Mesenchymal stem cell (in vitro differentiated cells and primary cell): ENCODE measurements at regions not wholly inside any gene's neighbourhood (a gene's known extent, or its start where the extent isn't known, plus 50 kb on each side); places are given as distances from the start of the nearest gene placed in this dataset.

Experiments
- DNase-seq: peaks from one replicate; pipeline ENCODE4 v3.0.0-alpha.2; 2013
- H2AFZ ChIP-seq: one replicate; pipeline ENCODE4 v1.6.1; 2013; ENCODE audit warnings: low read depth, mild to moderate bottlenecking, control low read depth, inconsistent platforms, low read length, moderate library complexity
- H2AK5ac ChIP-seq: 2 replicates; pipeline ENCODE4 v1.6.1; 2013; ENCODE audit warnings: low read length, moderate library complexity, mild to moderate bottlenecking, inconsistent platforms; ENCODE audit not compliant: severe bottlenecking
- H2BK120ac ChIP-seq: one replicate; pipeline ENCODE4 v1.6.1; 2013; ENCODE audit warnings: low read depth, mild to moderate bottlenecking, inconsistent platforms, low read length, moderate library complexity
- H2BK12ac ChIP-seq, 2 experiments: one replicate each; pipeline ENCODE4 v1.6.1; 2013; ENCODE audit warnings: inconsistent platforms in 2 of 2, low read length in 2 of 2, mild to moderate bottlenecking in 2 of 2, moderate library complexity in 2 of 2, control low read depth in 1 of 2
- H2BK15ac ChIP-seq: one replicate; pipeline ENCODE4 v1.6.1; 2013; ENCODE audit warnings: mild to moderate bottlenecking, low read depth, inconsistent platforms; ENCODE audit not compliant: poor library complexity, severe bottlenecking
- H2BK5ac ChIP-seq: 2 replicates; pipeline ENCODE4 v1.6.1; 2013; ENCODE audit warnings: low read depth, mild to moderate bottlenecking, low read length, control low read depth, inconsistent platforms; ENCODE audit not compliant: poor library complexity, severe bottlenecking
- H3K14ac ChIP-seq, 2 experiments: one replicate each; pipeline ENCODE4 v1.6.1; 2013; ENCODE audit warnings: inconsistent platforms in 2 of 2, low read length in 2 of 2, control low read depth in 1 of 2, mild to moderate bottlenecking in 1 of 2, moderate library complexity in 1 of 2
- H3K18ac ChIP-seq, 2 experiments: one replicate each; pipeline ENCODE4 v1.6.1; 2013; ENCODE audit warnings: inconsistent platforms in 2 of 2, low read length in 2 of 2, control low read depth in 1 of 2, low read depth in 1 of 2, mild to moderate bottlenecking in 1 of 2
- H3K23ac ChIP-seq, 2 experiments: one replicate each; pipeline ENCODE4 v1.6.1; 2013; ENCODE audit warnings: inconsistent platforms in 2 of 2, low read length in 2 of 2, mild to moderate bottlenecking in 2 of 2, moderate library complexity in 2 of 2, control low read depth in 1 of 2
- H3K27ac ChIP-seq: 2 replicates; pipeline ENCODE4 v1.5.1; 2013; ENCODE audit warnings: mild to moderate bottlenecking, moderate library complexity, low read length, control low read depth, inconsistent platforms; ENCODE audit not compliant: poor library complexity, severe bottlenecking
- H3K27me3 ChIP-seq, 2 experiments: 2 replicates each; pipeline versions ENCODE4 v1.6.1 to v1.7.0; 2013; ENCODE audit warnings: low read length in 2 of 2, mild to moderate bottlenecking in 2 of 2, moderate library complexity in 2 of 2, control low read depth in 1 of 2, inconsistent platforms in 1 of 2; ENCODE audit not compliant: control insufficient read depth in 1 of 2, insufficient read depth in 1 of 2
- H3K36me3 ChIP-seq, 2 experiments: 2 replicates each; pipeline versions ENCODE4 v1.6.1 to v1.7.0; 2013; ENCODE audit warnings: low read length in 2 of 2, control low read depth in 1 of 2, inconsistent platforms in 1 of 2, low read depth in 1 of 2, mild to moderate bottlenecking in 1 of 2; ENCODE audit not compliant: insufficient read depth in 2 of 2, control insufficient read depth in 1 of 2
- H3K4ac ChIP-seq, 2 experiments: one replicate each; pipeline ENCODE4 v1.6.1; 2013; ENCODE audit warnings: inconsistent platforms in 2 of 2, low read length in 2 of 2, mild to moderate bottlenecking in 2 of 2, moderate library complexity in 2 of 2, control low read depth in 1 of 2, low read depth in 1 of 2
- H3K4me1 ChIP-seq: 2 replicates; pipeline ENCODE4 v1.6.1; 2013; ENCODE audit warnings: low read depth, low read length, control low read depth; ENCODE audit not compliant: control insufficient read depth, insufficient read depth
- H3K4me2 ChIP-seq: 2 replicates; pipeline ENCODE4 v1.6.1; 2013; ENCODE audit warnings: low read length, mild to moderate bottlenecking, inconsistent platforms; ENCODE audit not compliant: poor library complexity, severe bottlenecking
- H3K4me3 ChIP-seq, 2 experiments: 2 replicates each; pipeline versions ENCODE4 v1.5.1 to v1.7.0; 2013; ENCODE audit warnings: low read length in 2 of 2, mild to moderate bottlenecking in 2 of 2, control low read depth in 1 of 2, low read depth in 1 of 2; ENCODE audit not compliant: insufficient read depth in 1 of 2
- H3K79me1 ChIP-seq: replicated peaks from 2 replicates; pipeline ENCODE4 v1.6.1; 2013; ENCODE audit warnings: mild to moderate bottlenecking, control low read depth, low read length, inconsistent platforms; ENCODE audit not compliant: poor library complexity, severe bottlenecking
- H3K9ac ChIP-seq: 2 replicates; pipeline ENCODE4 v1.7.0; 2013; ENCODE audit warnings: mild to moderate bottlenecking, low read length, moderate library complexity
- H3K9me3 ChIP-seq: 2 replicates; pipeline ENCODE4 v1.7.0; 2013; ENCODE audit warnings: mild to moderate bottlenecking, low read length; ENCODE audit not compliant: control insufficient read depth
- H4K8ac ChIP-seq: one replicate; pipeline ENCODE4 v1.6.1; 2013; ENCODE audit warnings: inconsistent platforms, mild to moderate bottlenecking, low read length, moderate library complexity
- H4K91ac ChIP-seq: one replicate; pipeline ENCODE4 v1.6.1; 2013; ENCODE audit warnings: mild to moderate bottlenecking, low read length, inconsistent platforms
- WGBS: methylation state at CpG from one replicate; pipeline ENCODE4 v1.1.7; 2013; ENCODE audit warnings: mixed read lengths; 5-methylcytosine and 5-hydroxymethylcytosine counted together

DNA sequence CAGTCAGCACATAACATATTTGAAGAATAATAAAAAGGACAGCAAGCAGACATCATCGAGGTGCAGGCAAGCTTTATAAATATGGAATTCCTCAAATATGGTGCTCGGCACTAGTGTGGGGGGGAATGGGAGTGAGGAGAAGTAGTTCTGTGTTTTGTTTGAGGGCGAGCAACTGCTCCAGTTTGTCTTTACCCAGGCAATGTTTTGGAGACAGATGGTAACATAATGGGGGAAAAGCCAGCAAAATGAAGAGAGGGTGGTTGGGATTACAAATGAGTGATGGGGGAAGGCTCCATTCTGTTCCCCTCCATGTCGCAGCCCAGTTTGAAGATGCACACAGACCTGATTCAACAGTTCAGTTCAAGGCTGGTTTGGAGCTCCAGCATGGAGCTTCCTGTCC is 572.9 kb upstream of the DIPK2B start:
- H3K4ac ChIP-seq = peak overlapping the region in 1 of 2 experiments; percentile 26
- H3K9ac ChIP-seq = peak overlapping the region; percentile 99
- H3K27ac ChIP-seq = no peak overlapping the region
- H2BK120ac ChIP-seq = peak overlapping the region; percentile 19
- H4K8ac ChIP-seq = peak overlapping the region; percentile 54
- H3K9me3 ChIP-seq = no peaks in the 10 kb centered on the region
- no peak overlapping the region for H3K23ac ChIP-seq
- H3K4me3 ChIP-seq = peak overlapping the region in 1 of 2 experiments; percentile 89
- H3K18ac ChIP-seq = peak overlapping the region; percentile 24 to 75
- H4K91ac ChIP-seq = peak overlapping the region; percentile 68
- H3K4me1 ChIP-seq = peaks cover 3% of the 10 kb centered on the region
- WGBS = 96% methylated on average over 4 of the region's 4 CpGs
- no peak overlapping the region for H2BK15ac ChIP-seq
- H3K36me3 ChIP-seq = peaks cover 0 to 12% of the 10 kb centered on the region in 2 experiments
- H3K79me1 ChIP-seq = no peaks in the 10 kb centered on the region
- H2AFZ ChIP-seq = no peak overlapping the region
- no peak overlapping the region for H2AK5ac ChIP-seq
- H3K27me3 ChIP-seq = no peaks in the 10 kb centered on the region
- no peak overlapping the region for H2BK5ac ChIP-seq
- no peak for DNase-seq
- no peak overlapping the region for H3K4me2 ChIP-seq
- H2BK12ac ChIP-seq = peak overlapping the region in 1 of 2 experiments; percentile 84
- peak overlapping the region in 1 of 2 experiments; percentile 32 for H3K14ac ChIP-seq

DNA sequence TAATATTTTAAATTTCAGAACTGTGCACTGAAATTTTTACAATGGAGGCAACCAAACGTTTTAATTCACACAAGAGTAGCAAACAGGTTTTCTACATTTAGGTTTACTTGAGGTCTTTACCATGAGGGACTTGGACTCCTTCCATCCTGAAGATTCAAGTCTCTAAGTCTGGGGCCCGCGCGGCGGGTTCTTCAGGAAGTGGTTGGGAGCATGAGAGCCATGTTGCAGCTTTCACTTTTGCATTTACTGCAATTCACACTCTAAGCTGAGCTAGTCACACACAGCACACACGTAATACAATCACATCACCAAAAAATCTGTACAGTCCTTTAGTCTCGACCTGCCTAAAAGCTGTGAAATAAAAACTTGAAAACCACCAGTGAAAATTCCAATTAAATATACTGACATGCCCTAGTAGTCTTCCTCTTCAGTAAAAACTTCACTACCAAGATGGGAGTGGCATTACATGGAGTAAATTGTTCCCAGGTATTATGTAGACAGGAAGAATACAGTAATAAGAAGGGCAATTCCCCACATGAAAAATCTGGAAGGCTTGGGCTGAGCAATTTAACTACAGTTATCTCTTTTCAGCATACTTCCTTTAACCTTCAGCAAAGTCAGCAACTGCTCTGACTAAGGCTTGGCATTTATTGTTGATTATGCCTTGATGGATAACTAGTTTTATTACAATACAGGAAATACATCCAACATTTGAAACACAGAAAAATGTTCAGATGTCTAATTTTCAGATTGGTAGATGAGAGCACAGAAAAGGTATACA is 571.1 kb upstream of the DIPK2B start:
- H2BK15ac ChIP-seq = no peak overlapping the region
- H3K36me3 ChIP-seq = peaks cover 0 to 28% of the 10 kb centered on the region in 2 experiments
- no peak overlapping the region for H2AFZ ChIP-seq
- H3K27ac ChIP-seq = peak overlapping the region; percentile 97
- H3K18ac ChIP-seq = peak overlapping the region in 1 of 2 experiments; percentile 33
- no peak overlapping the region for H3K4ac ChIP-seq
- H4K91ac ChIP-seq = no peak overlapping the region
- no peak overlapping the region for H2BK120ac ChIP-seq
- H3K79me1 ChIP-seq = no peaks in the 10 kb centered on the region
- H2BK5ac ChIP-seq = no peak overlapping the region
- no peak overlapping the region for H3K23ac ChIP-seq
- no peaks in the 10 kb centered on the region for H3K27me3 ChIP-seq
- peak; percentile 90 for DNase-seq
- no peak overlapping the region for H4K8ac ChIP-seq
- 0% methylated on average over 2 of the region's 7 CpGs for WGBS
- H3K4me2 ChIP-seq = peak overlapping the region; percentile 29
- peak overlapping the region; percentile 99 for H3K9ac ChIP-seq
- H3K9me3 ChIP-seq = no peaks in the 10 kb centered on the region
- H2AK5ac ChIP-seq = no peak overlapping the region
- no peak overlapping the region for H3K14ac ChIP-seq
- peaks cover 3% of the 10 kb centered on the region for H3K4me1 ChIP-seq
- H3K4me3 ChIP-seq = peak overlapping the region in 1 of 2 experiments; percentile 89
- no peak overlapping the region for H2BK12ac ChIP-seq

- H3K4ac ChIP-seq = no peak overlapping the region
- H2BK12ac ChIP-seq = no peak overlapping the region
- H4K8ac ChIP-seq = no peak overlapping the region
- H2BK120ac ChIP-seq = no peak overlapping the region
- H3K27ac ChIP-seq = peak overlapping the region; percentile 97
- H3K36me3 ChIP-seq = peaks cover 0 to 35% of the 10 kb centered on the region in 2 experiments
- H3K27me3 ChIP-seq = no peaks in the 10 kb centered on the region
- H3K9ac ChIP-seq = peak overlapping the region; percentile 99
- H3K23ac ChIP-seq = no peak overlapping the region
- 0% methylated on average over 4 of the region's 6 CpGs for WGBS
- no peaks in the 10 kb centered on the region for H3K79me1 ChIP-seq
- H3K18ac ChIP-seq = no peak overlapping the region
- DNase-seq = peak; percentile 94
- no peak overlapping the region for H3K14ac ChIP-seq
- no peak overlapping the region for H2BK15ac ChIP-seq
- peaks cover 3% of the 10 kb centered on the region for H3K4me1 ChIP-seq
- H3K9me3 ChIP-seq = no peaks in the 10 kb centered on the region
- H4K91ac ChIP-seq = no peak overlapping the region
- no peak overlapping the region for H2AFZ ChIP-seq
- no peak overlapping the region for H2AK5ac ChIP-seq
- H2BK5ac ChIP-seq = no peak overlapping the region
- H3K4me2 ChIP-seq = peak overlapping the region; percentile 37
- peak overlapping the region in 1 of 2 experiments; percentile 89 for H3K4me3 ChIP-seq
These were observed 570.4 kb upstream of the DIPK2B start for GRCh38 chrX:45771114-45771513.

DNA sequence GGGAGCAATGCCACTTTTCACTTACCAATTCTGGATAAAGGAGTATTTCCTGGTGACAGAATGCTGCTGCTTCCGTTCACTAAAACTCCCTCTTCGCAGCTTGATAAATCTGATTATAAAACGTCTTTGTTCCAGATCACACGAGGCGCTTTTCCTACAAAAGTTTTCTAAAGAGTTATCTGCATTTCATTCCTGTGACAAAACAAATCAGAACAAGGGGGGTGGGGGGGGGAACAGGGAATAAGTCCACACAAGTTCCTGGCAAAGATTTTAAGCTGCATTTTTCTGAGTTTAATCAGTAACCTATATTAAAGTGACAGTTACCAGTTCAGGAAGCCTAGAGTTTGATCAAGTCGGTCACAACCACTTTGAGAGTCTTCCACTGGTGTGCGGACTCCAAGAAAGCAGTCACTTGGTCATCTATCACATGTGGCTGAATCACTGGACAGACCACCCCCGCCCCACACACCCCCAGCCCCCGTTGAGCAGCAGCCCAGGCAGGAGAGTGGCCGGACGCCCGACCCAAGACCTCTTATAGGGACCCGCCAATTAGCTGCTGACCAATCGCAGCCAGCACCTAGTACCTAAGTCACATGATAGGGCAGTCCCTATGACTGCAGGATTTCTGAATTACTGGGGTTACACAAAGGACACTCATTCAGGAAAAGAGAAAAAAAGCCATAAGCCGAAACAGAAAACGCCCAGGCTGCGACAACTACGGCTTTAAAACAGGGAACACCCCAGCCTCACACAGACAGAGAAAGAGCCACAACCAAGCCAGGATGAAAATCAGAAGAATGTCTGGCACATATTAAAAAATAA is 569.3 kb upstream of the DIPK2B start:
- H3K4ac ChIP-seq = no peak overlapping the region
- no peaks in the 10 kb centered on the region for H3K27me3 ChIP-seq
- H4K91ac ChIP-seq = no peak overlapping the region
- no peak overlapping the region for H2AK5ac ChIP-seq
- no peak overlapping the region for H2AFZ ChIP-seq
- peak overlapping the region; percentile 97 for H3K27ac ChIP-seq
- peak overlapping the region in 1 of 2 experiments; percentile 89 for H3K4me3 ChIP-seq
- H3K18ac ChIP-seq = peak overlapping the region in 1 of 2 experiments; percentile 21
- H3K79me1 ChIP-seq = no peaks in the 10 kb centered on the region
- H3K14ac ChIP-seq = no peak overlapping the region
- no peak overlapping the region for H2BK15ac ChIP-seq
- peak overlapping the region; percentile 99 for H3K9ac ChIP-seq
- no peak overlapping the region for H4K8ac ChIP-seq
- H2BK12ac ChIP-seq = no peak overlapping the region
- H2BK120ac ChIP-seq = no peak overlapping the region
- no peak overlapping the region for H3K23ac ChIP-seq
- H3K36me3 ChIP-seq = peaks cover 0 to 46% of the 10 kb centered on the region in 2 experiments
- peak overlapping the region; percentile 56 for H3K4me2 ChIP-seq
- no peaks in the 10 kb centered on the region for H3K9me3 ChIP-seq
- H3K4me1 ChIP-seq = peaks cover 3% of the 10 kb centered on the region
- 0% methylated on average over 10 of the region's 18 CpGs for whole genome bisulfite sequencing
- DNase-seq = peak; percentile 96
- H2BK5ac ChIP-seq = no peak overlapping the region
